ENCODE measurements at regions not wholly inside any gene's neighbourhood (a gene's known extent, or its start where the extent isn't known, plus 50 kb on each side); places are given as distances from the start of the nearest gene placed in this dataset.

DNA sequence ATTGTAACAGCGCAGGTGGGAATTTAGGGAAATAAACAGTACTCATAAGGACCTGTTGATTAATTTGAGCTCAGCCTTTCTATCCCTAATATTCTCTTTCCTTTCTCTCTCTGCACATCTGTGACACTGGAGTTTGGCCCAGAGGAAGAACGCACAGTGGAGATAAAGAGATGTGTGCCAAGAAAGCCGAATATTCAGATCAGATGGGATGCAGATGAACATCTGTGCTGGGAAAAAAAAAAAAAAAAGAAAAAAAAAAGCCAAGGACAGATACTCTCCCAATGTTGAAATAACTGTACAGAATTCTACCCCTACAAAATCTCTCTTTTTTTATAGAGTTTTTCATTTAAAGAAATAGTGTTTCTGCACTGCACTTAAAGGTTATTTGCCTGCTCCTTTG is 485.4 kb downstream of the KCNJ2 start:
- DNase-seq (ENCODE audit: low spot score) = peak; percentile 77

DNA sequence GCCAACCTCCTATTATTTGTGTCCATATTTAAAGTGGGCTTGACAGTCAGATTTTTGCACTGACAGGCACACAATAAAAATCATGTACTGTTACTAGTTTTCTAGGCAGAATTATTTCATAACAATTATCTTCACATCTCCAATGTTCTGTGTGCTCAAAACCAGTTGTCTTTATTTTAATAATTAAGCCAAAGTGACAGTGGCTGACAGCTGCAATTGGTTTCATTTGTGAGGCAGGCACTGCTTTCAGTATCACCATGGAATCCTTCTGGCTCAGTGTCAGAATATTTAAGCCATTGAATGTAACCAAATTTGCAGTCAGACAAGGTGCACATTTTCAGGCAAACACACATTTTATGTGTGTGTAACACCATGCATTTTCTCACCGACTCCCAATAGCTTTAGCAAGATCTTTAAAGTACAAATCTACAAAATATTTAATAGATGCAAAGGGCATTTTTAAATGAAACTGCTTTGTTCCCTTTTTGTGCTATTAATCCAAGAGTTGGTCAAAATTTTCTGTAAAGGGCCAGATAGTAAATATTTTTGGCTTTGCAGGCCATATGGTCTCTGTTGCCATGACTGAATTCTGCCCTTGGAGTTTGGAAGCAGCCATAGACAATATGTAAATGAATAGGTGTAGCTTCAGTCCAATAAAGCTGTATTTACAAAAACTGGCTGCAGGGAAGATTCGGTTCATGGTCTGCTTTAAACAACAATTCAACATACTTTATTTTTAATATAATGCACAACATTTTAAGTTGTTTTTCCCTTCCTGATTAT is 486.0 kb downstream of the KCNJ2 start:
- DNase-seq (ENCODE audit: low spot score) = peak; percentile 39

DNA sequence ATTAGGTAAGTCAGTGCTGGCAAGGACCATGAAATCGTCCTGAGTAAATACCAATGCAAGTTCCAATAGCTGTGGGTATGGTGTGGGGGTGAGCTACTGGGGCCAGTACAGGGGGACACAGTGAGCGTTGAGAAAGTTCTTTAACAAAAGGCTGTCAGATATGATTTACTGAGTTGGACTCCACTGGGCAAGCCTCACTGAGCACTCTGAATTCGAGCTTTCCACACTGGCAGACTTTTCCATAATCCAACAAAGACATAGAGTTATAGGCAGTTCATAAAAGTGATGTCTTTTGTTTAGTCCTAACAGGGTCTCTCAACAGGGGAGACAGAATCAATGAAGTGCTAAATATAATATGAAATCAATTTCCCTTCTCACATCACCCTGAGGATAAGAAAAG is 489.0 kb downstream of the KCNJ2 start:
- DNase-seq (ENCODE audit: low spot score) = no peak

DNA sequence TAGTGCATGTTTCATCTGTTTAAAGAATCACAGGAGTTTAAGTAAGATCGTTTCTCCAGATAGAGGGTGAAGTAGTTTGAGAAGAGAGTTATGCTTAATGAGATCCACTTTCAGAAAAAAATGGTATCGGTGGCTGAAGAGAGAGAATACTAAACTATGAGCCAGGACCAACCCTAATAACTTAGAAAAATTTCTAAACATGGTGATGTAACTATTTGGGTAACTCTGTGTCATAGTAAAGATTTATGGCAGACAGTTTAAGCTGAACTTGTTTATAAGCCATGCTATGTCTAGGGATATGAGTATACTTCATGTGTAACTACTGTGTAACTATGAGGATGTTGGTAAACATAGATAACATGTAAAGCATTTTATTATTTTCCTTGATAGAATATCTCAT is 489.5 kb downstream of the KCNJ2 start:
- no peak for DNase-seq (ENCODE audit: low spot score)

DNA sequence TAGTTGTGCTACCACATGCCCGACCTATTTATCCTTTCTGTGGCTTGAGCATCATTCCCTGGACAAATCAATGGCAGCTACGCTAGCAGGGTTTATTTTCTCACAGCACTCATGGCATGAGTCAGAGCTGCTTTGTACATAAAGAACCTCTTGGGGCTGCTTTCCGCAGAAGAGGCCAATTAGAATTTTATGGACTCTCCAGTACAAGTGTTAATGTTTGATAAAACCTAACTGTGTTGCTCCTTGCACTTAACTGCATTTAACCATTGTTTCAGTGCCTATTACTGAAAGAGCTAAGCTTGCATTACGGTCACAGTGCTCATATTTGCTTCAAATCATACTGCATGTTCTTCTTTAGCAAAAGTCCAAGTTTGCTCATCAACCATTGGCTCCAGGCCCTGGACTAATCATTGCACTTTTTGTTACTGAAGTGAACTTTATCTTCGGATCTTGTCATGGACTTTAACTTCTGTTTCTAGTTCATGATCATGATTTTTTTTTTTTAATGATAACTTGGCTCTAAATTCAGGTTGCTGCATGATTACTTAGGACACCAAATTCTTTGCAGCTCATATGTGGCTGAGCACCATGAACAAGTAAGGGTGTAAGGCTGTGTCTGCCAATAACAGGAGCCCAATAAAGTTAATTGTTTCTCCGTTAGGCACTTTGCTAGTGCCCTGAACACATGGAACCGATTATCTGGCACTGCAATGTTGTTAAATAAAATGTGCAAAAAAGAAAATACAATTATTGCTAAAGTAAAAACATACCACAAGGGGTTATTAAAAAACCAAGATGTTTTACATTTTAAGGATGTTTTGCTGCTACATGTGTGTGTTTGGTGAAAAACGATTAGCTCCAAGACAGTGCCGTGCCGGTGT is 492.2 kb downstream of the KCNJ2 start:
- no peak for DNase-seq (ENCODE audit: low spot score)

DNA sequence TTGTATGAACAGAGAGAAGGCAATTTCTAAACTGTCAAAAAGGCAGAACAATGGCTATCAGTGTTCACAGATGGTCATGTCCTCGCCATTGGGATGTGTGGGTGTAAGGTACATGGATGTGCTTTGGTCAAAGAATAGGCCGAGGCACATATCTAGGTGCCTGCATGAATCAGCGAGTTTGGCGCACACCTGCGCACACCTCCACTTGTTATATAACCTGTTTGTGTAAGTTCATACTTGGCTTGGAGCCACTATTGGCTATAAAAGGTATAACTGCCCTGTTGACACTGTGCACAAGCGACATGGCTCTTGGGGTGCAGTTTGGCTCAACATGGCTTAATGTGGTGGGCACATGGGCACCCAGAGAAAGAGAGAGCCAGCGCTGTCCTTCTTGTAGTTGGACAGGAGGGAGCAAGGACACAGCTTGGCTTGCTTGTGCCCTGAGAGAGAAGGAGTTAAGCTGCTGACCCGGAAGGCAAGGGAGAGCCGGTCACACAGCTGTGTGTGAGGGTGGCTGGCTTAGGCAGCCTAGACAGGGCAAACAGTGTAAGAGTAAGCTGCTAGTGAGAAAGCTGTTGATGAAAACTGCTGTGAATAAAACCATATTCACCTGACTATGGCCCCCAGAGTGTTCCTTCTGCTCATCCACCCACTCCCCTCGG is 499.1 kb downstream of the KCNJ2 start:
- DNase-seq (ENCODE audit: low spot score) = no peak

DNA sequence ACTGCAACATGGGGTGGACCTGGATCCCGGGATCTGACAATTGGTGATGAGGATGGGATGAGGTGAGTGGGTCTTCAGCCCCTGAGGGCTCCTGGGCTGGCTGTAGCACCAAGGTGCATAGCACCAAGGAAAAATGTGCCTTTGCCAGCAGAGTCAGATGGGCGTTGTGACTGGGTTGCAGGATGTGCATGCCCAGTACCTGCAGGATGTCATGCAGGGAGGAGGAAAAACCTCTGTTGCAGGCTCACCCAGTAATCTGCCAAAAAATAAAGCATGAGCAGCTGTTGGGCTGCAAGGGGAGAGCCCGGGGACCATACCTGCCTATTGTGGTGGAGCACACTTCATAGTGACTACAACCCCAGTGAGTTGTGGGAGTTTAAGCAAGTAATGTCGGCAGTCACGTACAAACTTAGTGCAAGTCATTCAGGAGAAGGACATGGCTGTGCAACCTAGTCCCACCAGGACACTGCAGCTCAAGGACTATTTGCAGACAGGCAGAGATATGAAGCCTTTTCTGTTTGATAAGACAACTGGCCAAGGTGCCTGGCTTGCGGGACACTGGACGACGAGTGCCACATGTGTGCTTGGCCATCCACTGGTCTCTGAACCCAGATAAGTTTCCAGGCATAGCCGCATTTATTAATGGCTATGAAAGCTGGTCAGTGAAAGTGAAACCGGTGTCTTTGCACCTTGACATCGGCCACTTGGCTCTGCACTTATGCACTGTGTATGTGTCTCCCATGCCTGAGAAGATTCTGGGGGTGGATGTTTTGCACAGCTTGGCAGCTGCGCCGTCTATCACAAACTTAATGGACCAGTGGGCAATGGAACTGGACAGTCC is 499.8 kb downstream of the KCNJ2 start:
- DNase-seq (ENCODE audit: low spot score) = no peak

DNA sequence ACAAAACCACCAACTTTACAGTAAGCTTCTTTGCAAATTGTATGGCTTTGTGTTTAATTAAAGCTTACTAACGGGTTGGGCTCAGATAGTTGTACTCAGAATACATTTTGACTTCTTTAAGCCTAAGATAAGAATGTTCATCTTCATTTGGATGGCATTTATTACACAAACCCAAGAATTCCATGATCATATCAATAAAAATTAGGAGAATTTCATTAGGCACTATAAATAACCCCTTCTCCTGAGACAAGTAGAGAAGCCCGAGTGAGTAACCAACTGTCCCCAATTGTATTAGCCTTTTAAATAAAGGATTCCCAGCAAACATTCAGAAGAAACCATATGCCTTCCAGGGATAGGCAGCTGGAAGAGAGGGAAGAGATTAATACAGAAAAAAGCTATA is 504.7 kb downstream of the KCNJ2 start:
- DNase-seq (ENCODE audit: low spot score) = no peak

DNA sequence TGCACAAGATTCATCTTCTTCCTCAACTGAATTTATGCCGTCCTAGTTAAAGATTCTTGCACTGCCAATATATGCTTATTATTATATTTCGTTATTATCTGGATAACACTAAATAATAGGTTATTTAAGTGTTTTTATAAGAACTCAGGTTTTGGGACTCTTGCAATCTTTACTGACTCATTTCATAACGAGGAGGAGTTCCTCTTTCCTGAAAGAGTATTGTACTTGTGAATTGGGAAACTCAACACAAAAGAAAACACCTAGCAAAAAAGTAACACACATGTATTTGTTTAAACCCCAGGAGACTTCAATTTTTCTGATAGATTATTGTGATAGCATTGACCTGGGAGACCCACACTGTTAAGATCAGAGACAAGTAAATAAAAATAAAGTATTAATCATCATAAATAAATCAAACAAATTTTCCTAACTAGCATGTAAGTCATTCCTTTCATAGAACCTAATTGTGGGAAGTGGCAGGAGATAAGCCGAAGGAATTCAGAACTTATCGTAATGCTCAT is 505.8 kb downstream of the KCNJ2 start:
- DNase-seq (ENCODE audit: low spot score) = no peak

DNA sequence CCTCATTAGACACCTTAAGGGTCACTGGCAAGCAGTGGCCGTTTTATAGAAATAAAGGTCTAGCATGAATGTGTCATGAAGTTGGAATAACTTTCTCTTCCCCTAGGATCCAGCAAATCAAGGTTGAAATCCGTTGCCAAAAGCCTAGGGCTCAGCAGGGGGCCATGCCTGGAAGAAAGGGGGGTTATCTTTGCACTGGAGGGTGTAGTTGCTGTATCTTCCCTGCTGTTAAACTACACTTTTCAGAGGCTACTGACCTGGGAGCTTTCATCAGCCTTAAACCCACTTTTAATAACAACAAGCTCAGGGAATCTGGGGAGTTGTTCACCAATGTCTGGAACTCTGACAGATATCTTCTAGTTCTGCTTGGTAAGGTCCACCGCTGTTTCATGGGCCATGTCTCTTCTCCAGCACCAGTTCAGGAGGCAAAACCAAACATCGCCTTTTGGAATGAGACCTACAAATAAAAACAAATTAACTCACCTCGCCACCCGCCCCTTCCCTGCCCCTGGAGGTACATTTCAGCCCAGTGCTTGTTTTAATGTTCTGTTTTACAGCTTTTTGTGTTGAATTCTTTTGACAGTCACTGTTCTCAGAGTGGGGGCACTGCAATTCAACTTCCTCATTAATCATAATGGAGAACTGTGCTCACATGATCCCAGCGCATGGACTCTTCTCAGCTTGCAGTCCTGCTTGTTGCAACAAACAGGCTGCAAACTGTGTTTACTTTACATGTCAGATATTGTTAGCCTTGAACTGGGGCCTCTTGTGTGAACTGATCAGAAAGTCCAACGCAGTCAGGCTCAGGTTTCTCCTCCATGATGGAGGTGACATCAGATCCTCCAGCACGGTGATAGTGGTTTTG is 508.7 kb downstream of the KCNJ2 start:
- DNase-seq (ENCODE audit: low spot score) = no peak

DNA sequence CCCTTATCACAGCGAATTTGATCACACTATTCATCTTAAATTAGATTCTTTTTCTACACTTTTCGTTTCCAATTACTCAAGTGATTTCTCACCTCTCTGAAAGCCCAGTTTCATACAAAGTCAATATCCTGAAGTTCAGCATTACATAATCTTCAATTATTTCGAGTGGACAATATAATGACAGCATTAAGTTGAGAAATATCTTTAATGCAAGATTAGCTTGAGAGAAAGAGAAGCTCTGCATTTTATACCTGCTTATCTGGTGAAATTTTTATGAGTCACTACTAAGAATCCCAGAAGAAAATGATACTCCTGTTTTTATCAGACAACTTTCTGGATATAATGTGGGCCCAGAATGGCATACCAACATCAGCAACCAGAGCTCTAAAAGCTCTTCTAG is 509.6 kb downstream of the KCNJ2 start:
- no peak for DNase-seq (ENCODE audit: low spot score)

DNA sequence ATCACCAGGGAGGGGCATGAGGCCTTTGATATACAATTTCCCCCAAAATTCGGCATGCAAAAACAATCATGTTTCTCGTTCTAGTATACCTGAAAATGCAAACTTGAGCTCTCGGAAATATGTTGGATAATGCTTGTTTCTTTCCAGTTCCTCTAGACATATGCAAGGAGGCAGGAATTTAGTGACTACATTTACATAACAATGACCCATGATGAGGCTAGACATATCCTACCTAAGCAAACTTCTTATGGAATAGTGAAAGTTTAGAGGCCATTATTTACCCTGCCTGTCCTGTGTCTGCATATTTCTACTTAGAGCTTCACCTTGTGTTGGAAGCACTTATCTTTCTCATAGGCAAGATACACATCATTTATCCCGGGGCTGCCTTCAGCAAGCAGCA is 514.6 kb downstream of the KCNJ2 start:
- DNase-seq (ENCODE audit: low spot score) = no peak

DNA sequence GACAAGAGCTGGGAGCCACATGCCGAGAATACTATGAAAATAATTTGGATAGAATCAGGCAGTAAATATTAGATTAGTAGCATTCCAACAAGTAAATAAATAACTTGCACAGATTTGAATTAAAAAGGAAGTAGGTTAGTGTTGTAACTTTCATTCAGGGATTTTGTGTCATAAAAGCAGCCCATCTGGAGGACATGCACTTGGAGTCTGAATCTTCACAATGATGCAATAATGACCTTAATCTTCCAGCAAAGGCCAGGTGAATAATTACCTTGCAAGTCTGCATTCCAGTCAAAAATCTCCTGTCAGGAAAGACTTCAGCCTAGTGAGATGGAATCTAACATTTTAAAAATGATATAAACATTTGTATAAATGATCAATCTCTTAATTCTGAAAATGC is 518.1 kb downstream of the KCNJ2 start:
- no peak for DNase-seq (ENCODE audit: low spot score)

DNA sequence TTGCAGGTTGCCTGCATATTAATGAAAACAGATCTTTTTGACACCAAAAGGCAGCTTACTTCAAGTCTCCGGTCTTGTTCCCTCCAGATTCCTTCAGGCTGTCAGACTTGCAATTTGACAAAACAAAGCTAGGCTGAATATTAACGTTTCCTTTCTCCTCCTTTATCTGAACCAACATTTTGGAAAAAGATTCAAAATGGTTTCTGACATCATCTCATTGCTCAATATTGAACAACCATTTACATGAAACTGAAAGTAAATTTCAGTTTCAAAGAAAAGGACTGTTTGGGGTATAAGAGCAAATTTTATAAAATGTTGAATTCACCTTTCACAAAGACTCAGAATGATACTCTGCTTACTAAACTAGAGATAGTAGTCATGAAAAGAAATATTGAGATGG is 521.8 kb downstream of the KCNJ2 start:
- no peak for DNase-seq (ENCODE audit: low spot score)

DNA sequence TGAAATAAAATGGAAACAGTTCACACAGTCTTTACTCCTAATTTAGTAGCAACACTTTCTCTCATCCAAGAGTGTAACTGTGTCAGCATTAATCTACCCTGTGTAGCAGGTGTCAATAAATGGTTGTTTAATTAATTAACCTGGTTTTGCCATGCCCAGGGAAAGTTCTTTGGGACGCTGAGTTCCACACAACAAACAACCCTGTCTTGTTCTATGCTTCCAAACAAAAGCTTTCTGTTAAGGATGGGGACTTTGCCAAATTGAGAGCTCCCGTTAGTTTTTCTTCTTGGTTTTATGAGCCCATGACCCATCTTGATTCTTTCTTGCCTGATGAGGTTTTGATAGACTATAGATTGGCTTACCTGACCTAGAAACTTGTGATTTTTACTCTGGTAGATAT is 530.1 kb downstream of the KCNJ2 start:
- peak; percentile 68 for DNase-seq (ENCODE audit: low spot score)

DNA sequence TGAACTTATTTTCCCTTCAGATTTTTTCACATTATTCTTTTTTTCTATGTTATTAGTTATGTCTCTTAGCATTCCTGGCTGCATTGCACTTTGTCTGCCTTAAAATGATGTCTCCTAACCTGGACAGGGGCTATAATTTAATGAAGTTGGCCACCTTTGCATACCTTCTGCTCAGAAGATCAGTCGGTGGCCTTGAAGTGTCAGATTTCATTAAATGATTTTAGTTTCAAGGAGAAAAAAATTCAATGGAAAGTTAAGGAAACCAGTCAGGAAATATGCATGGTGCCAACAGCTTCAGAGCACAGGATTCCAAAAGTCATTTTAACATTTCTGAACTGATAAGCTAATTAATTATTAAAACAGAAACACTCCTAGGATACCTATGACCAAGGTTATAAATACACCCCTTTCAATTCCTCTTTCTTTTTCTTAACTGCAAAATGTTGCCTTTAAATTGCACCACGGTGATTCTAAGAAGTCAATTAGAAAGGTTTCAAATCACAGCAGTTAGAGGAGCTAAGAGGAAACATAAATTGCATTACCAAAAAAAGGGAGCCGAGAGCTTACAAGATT is 533.4 kb downstream of the KCNJ2 start:
- no peak for DNase-seq (ENCODE audit: low spot score)

DNA sequence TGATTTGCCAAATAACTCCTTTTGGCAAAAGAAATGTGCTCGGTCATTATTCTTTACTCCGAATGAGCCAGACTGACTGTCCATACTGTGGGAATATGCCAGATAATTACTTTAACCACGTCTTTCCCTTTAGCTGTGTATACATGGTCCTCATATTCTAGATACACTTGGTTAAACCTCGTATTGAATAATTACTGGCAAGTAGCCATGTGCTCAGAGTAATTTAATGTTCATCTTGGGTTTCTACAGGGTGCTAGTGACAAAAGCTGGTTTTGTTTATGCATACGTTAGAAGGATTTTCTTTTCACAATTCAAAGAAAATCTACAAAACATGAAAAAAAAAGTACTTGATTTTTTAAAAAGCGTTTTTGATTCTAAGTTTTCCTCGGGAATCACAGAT is 540.3 kb downstream of the KCNJ2 start:
- no peak for DNase-seq (ENCODE audit: low spot score)

DNA sequence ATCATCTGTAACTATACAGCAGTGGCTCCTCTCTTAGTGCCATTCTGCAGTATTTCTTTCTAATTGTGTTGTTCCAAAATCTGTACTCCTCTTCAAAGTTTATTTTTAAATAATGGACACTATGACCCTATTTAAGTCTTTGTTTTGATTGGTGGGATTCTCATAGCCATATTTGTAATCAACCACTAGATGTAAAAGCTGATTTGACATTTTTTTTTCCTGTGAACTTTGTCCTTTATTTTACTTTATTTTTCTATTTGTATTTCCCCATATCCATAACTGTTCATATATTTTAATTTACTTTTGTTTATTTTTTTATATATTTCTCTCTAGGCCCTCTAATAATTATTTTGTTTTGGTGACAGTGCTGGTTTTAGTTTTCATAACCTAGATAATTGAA is 544.4 kb downstream of the KCNJ2 start:
- DNase-seq (ENCODE audit: low spot score) = no peak

DNA sequence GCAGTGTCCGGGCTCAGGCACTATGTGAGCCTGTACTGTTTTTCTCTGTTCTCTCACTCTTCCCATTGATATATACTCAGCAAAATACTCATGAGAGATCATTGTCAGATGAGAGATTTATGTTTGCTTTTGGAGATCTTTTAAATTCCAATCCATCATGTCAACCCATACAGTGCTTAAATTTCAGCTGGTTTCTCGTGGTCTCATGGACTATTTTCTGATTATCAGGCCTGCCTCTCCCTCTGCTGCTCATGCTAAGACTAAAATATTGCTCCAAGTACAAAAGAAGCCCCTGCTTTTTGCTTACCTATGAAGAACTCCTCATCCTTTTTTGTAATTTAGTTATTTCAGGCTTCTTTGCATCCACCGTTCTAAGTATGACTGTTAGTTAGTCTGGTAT is 547.2 kb downstream of the KCNJ2 start:
- no peak for DNase-seq (ENCODE audit: low spot score)

DNA sequence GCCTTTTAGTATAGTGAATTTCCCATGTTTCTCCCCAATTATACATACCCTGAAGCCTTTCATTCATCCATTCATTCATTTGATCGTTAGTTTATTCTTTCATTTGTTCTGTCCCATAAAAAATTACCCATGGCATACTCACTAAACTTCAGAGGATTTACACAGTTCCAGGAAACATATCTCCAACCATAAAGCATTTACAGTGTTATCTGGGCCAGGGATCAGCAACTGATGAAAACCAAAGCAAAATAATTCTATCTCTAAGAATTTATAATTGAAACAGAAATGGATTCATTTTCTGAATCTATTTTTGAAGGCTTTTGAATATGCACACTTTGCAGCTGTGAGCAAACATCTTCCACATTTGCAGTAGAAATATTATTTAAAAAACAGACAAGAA is 547.7 kb downstream of the KCNJ2 start:
- no peak for DNase-seq (ENCODE audit: low spot score)

Measured in putamen (tissue), 1 donor.